K562 (cell line): ENCODE measurements at regions not wholly inside any gene's neighbourhood (a gene's known extent, or its start where the extent isn't known, plus 50 kb on each side); places are given as distances from the start of the nearest gene placed in this dataset.

Experiments used
- ATAC-seq: fragments of 200-7000 bp; cut with Tn5 transposase; 3 replicates; pipeline ENCODE4 v1.9.1; 2020; ENCODE audit warnings: moderate library complexity
- BruUV-seq: library from RNA; stranded (reverse); fragments of 400-500 nt; replicated peaks from 2 replicates; lab custom pipeline; 2021; lab: Mats Ljungman, UMichigan
- CTCF ChIA-PET: fragments of 300-600 bp; formaldehyde crosslinking; extraction: SDS; loops from one replicate; lab custom pipeline; 2021; ENCODE audit warnings: low intra/inter-chr PET ratio; lab: Yijun Ruan, JAX
- POLR2A ChIA-PET: fragments of 300-600, 350-650 bp; sonication (Branson Sonifier 250); formaldehyde crosslinking; extraction: SDS; loops from one replicate; lab custom pipeline; 2021; ENCODE audit warnings: antibody characterized with exemption, inconsistent platforms; lab: Yijun Ruan, JAX
- DNase-seq, 4 experiments: peaks; one replicate each; pipeline versions ENCODE4 v3.0.0 to v3.0.0-alpha.2; 2011 to 2018; ENCODE audit warnings: low spot score in 3 of 4, mixed read lengths in 3 of 4; ENCODE audit errors: extremely low read depth in 1 of 4
- FAIRE-seq: peaks from 2 replicates; lab custom pipeline; 2011; peaks lifted over from hg19 to GRCh38; lab: Jason Lieb, UNC
- H2AFZ ChIP-seq: 2 replicates; pipeline ENCODE4 v1.6.0; 2011; ENCODE audit warnings: low read depth, low read length, control low read depth, inconsistent platforms
- H3K27ac ChIP-seq: fragments of 200-600 bp; 3 replicates; pipeline ENCODE4 v1.8.0; 2011; ENCODE audit warnings: low read depth, mild to moderate bottlenecking, control low read depth, inconsistent platforms, low read length, moderate library complexity, mixed read lengths; ENCODE audit errors: extremely low read depth
- H3K27me3 ChIP-seq, 2 experiments: fragments of 300-600 bp in 1 of 2; 2 replicates in 1 of 2; 3 replicates in 1 of 2; pipeline versions ENCODE4 v1.6.0 to v1.8.0; 2011; ENCODE audit warnings: inconsistent platforms in 2 of 2, low read length in 2 of 2, mild to moderate bottlenecking in 1 of 2, mixed read lengths in 1 of 2, moderate library complexity in 1 of 2; ENCODE audit not compliant: control insufficient read depth in 2 of 2, insufficient read depth in 2 of 2
- H3K36me3 ChIP-seq: fragments of 300-600 bp; 3 replicates; pipeline ENCODE4 v1.8.0; 2011; ENCODE audit warnings: mild to moderate bottlenecking, low read length, inconsistent platforms; ENCODE audit not compliant: control insufficient read depth, insufficient read depth
- H3K4me1 ChIP-seq, 2 experiments: fragments of 200-600 bp in 1 of 2; replicated peaks in 1 of 2; 2 replicates in 1 of 2; 3 replicates in 1 of 2; pipeline versions ENCODE4 v1.5.1 to v1.8.0; 2011; ENCODE audit warnings: inconsistent platforms in 2 of 2, low read length in 2 of 2, mild to moderate bottlenecking in 1 of 2, mixed read lengths in 1 of 2, moderate library complexity in 1 of 2; ENCODE audit not compliant: control insufficient read depth in 2 of 2, insufficient read depth in 2 of 2
- H3K4me2 ChIP-seq: 2 replicates; pipeline ENCODE4 v1.6.1; 2011; ENCODE audit warnings: low read length, control low read depth, inconsistent platforms, mixed read lengths; ENCODE audit not compliant: insufficient read depth
- H3K4me3 ChIP-seq: fragments of 200-600 bp; sonication (generic), shearing (Covaris generic); 2 replicates; pipeline ENCODE4 v1.5.1; 2016; ENCODE audit warnings: control low read depth, inconsistent platforms
- H3K79me2 ChIP-seq: fragments of 200-600 bp; 3 replicates; pipeline ENCODE4 v1.8.0; 2011; ENCODE audit warnings: low read length, inconsistent platforms; ENCODE audit not compliant: control insufficient read depth, insufficient read depth
- H3K9ac ChIP-seq, 2 experiments: 2 replicates each; pipeline versions ENCODE4 v1.6.0 to v1.6.1; 2011; ENCODE audit warnings: low read depth in 2 of 2, low read length in 2 of 2, control low read depth in 1 of 2, inconsistent platforms in 1 of 2, mild to moderate bottlenecking in 1 of 2, mixed read lengths in 1 of 2; ENCODE audit not compliant: insufficient read depth in 1 of 2
- H3K9me1 ChIP-seq: one replicate; pipeline ENCODE4 v1.6.0; 2011; ENCODE audit warnings: inconsistent platforms, mild to moderate bottlenecking, low read length, moderate library complexity; ENCODE audit not compliant: control insufficient read depth, insufficient read depth
- H3K9me3 ChIP-seq: replicated peaks from 2 replicates; pipeline ENCODE4 v1.5.1; 2011; ENCODE audit warnings: low read depth, low read length, inconsistent platforms; ENCODE audit not compliant: control insufficient read depth, insufficient read depth
- H4K20me1 ChIP-seq: replicated peaks from 2 replicates; pipeline ENCODE4 v1.6.1; 2011; ENCODE audit warnings: low read length, inconsistent platforms, mixed read lengths; ENCODE audit not compliant: control insufficient read depth, insufficient read depth
- CREM ChIP-seq: IDR thresholded peaks from 2 replicates; pipeline ENCODE4 v1.6.1; 2014; ENCODE audit warnings: antibody characterized with exemption, low read depth
- E2F8 ChIP-seq: fragments of 450-650 bp; IDR thresholded peaks from 2 replicates; pipeline ENCODE4 v1.7.1; 2018; ENCODE audit warnings: mild to moderate bottlenecking, low read depth; ENCODE audit not compliant: partially characterized antibody
- ELF1 ChIP-seq: fragments of 200-800 bp; sonication (Bioruptor generic); IDR thresholded peaks from 2 replicates; pipeline ENCODE4 v1.6.1; 2016; ENCODE audit warnings: missing genetic modification characterization, missing compliant biosample characterization
- FOXJ2 ChIP-seq: fragments of 200-800 bp; sonication (Bioruptor generic); IDR thresholded peaks from 2 replicates; pipeline ENCODE4 v1.6.1; 2016; ENCODE audit warnings: missing genetic modification characterization, missing compliant biosample characterization
- HDAC3 ChIP-seq: fragments of 450-650 bp; IDR thresholded peaks from 2 replicates; pipeline ENCODE4 v1.6.1; 2018; ENCODE audit warnings: borderline replicate concordance, mild to moderate bottlenecking, moderate library complexity; ENCODE audit not compliant: partially characterized antibody
- IRF9 ChIP-seq: fragments of 450-650 bp; IDR thresholded peaks from 2 replicates; pipeline ENCODE4 v1.6.1; 2016; ENCODE audit warnings: missing biosample characterization, missing genetic modification characterization
- MAFF ChIP-seq: IDR thresholded peaks from 2 replicates; pipeline ENCODE4 v1.6.1; 2012; ENCODE audit warnings: low read length, improper control_type of control experiment
- NCOA1 ChIP-seq: fragments of 450-650 bp; IDR thresholded peaks from 2 replicates; pipeline ENCODE4 v1.6.1; 2016; ENCODE audit warnings: low read depth
- PRDM10 ChIP-seq: fragments of 450-650 bp; IDR thresholded peaks from 2 replicates; pipeline ENCODE4 v1.6.1; 2018; ENCODE audit not compliant: partially characterized antibody
- TAL1 ChIP-seq: fragments of 450-650 bp; IDR thresholded peaks from 2 replicates; pipeline ENCODE4 v1.6.1; 2016; ENCODE audit warnings: mild to moderate bottlenecking
- TARDBP ChIP-seq: fragments of 450-650 bp; IDR thresholded peaks from 2 replicates; pipeline ENCODE4 v1.6.1; 2016
- VEZF1 ChIP-seq: fragments of 200-800 bp; sonication (Bioruptor generic); IDR thresholded peaks from 2 replicates; pipeline ENCODE4 v1.6.1; 2017; ENCODE audit warnings: missing genetic modification characterization, missing compliant biosample characterization
- ZFPM2 ChIP-seq: fragments of 250-450 bp; sonication (Bioruptor Pico); IDR thresholded peaks from 2 replicates; pipeline ENCODE4 v1.5.1; 2022; ENCODE audit warnings: mild to moderate bottlenecking
- ZNF282 ChIP-seq: sonication (generic); formaldehyde crosslinking; IDR thresholded peaks from 2 replicates; pipeline ENCODE4 v1.8.1; 2023; ENCODE audit warnings: missing genetic modification reagents
- ZNF3 ChIP-seq: fragments of 250-450 bp; sonication (Bioruptor Pico); IDR thresholded peaks from 2 replicates; pipeline ENCODE4 v1.5.0; 2021; ENCODE audit warnings: mild to moderate bottlenecking, moderate library complexity
- ZNF699 ChIP-seq: fragments of 250-450 bp; sonication (Bioruptor Pico); IDR thresholded peaks from 2 replicates; pipeline ENCODE4 v1.8.0; 2021; ENCODE audit warnings: mild to moderate bottlenecking, moderate library complexity; ENCODE audit not compliant: insufficient replicate concordance
- WGBS: fragments of 100-300 bp; shearing (Covaris generic); methylation state at CpG from one replicate; pipeline ENCODE4 v1.1.6; 2016; ENCODE audit warnings: low coverage, mixed read lengths; ENCODE audit not compliant: insufficient coverage; ENCODE audit errors: missing lambda C conversion rate; 5-methylcytosine and 5-hydroxymethylcytosine counted together
- in situ Hi-C: fragments of 300-500 bp; cut with MboI; formaldehyde crosslinking; loops from 4 replicates; pipeline ENCODE4 v1.15.0; 2018; ENCODE audit warnings: inconsistent platforms, mixed read lengths
- intact Hi-C: fragments of 100-400 bp; cut with micrococcal nuclease; formaldehyde crosslinking; loops from 2 replicates; pipeline ENCODE4 v1.14.2; 2022

GRCh38 chr13:47399599-47399998 is 502.7 kb upstream of the HTR2A start:
- Histone ChIP-seq H4K20me1 (no peaks in the 10 kb centered on the region), H3K79me2 (no peaks in the 10 kb centered on the region), H3K4me3 (no peak overlapping the region), H3K27me3 (no peaks in the 10 kb centered on the region), H3K27ac (no peak overlapping the region), H3K36me3 (no peaks in the 10 kb centered on the region), H3K4me1 (no peaks in the 10 kb centered on the region), H3K4me2 (no peak overlapping the region), H3K9me1 (no peaks in the 10 kb centered on the region), H3K9me3 (no peaks in the 10 kb centered on the region), H2AFZ (no peak overlapping the region), H3K9ac (no peak overlapping the region)
- intact Hi-C loops (no loop called here), in situ Hi-C loops (no loop called here)
- FAIRE-seq (no peak), ATAC-seq (no peak), DNase-seq (no peak)
- CTCF ChIA-PET = no interaction called here
- POLR2A ChIA-PET = no interaction called here
- no TSS peak for BruUV-seq
- WGBS = 0% methylated on average over 2 of the region's 2 CpGs
- TF ChIP-seq MAFF (no peak), VEZF1 (CRISPR knock-in tag) (no peak), TARDBP (no peak), PRDM10 (no peak), HDAC3 (no peak), ELF1 (tag) (no peak), TAL1 (no peak), NCOA1 (no peak), ZNF282 (no peak), FOXJ2 (tag) (no peak), IRF9 (tag) (no peak), ZFPM2 (CRISPR knock-in tag) (no peak), ZNF699 (no peak), ZNF3 (CRISPR knock-in tag) (no peak), E2F8 (no peak), CREM (no peak)
